GM19023 (cell line): ENCODE measurements at regions not wholly inside any gene's neighbourhood (a gene's known extent, or its start where the extent isn't known, plus 50 kb on each side); places are given as distances from the start of the nearest gene placed in this dataset.
A peak's percentile ranks its signal among the peaks of the same experiment; 100 is the strongest.

ENCODE experiments used
- ATAC-seq: cut with Tn5 transposase; IDR thresholded peaks from one replicate; pipeline ENCODE4 v1.9.1; 2021; ENCODE audit warnings: mild to moderate bottlenecking, moderate library complexity; ENCODE audit not compliant: unreplicated experiment

DNA sequence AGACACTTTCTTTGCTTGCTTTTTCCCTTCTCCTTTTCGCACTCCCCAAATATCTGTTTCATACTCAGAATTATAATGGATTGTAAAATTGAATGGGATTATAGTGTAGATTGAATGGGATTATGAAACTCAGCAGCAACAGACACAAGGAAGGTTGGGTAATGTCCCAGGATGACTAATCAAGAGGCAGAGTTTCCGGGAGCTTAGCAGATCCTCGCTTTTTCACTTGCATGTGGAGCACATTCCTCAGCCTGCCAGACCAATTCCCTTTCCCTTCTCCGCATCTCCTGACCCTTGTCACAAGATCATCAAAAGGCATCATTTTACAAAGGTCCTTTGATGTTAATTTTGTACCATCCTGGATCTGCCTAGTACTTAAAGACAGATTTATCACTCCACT, 55.1 kb upstream of the SLC1A1 start:
- no peak for ATAC-seq

DNA sequence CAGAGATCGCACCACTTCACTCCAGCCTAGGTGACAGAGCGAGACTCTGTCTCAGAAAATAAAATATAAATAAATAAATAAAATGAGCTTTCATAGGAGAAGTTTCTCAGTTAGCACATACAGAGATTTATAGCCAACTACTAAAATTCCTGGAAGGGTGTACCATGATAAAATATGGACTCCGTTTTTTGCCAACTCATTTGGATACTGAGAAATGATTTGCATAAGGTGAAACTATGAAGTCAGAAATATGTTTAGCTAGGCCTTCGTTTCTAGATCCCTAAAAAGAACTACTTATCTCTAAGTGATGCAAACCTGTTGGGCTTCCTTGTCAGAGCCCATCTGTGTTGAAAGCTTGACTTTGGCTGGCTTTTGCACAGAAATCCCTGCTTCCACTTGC, 56.9 kb upstream of the SLC1A1 start:
- ATAC-seq, result no peak

DNA sequence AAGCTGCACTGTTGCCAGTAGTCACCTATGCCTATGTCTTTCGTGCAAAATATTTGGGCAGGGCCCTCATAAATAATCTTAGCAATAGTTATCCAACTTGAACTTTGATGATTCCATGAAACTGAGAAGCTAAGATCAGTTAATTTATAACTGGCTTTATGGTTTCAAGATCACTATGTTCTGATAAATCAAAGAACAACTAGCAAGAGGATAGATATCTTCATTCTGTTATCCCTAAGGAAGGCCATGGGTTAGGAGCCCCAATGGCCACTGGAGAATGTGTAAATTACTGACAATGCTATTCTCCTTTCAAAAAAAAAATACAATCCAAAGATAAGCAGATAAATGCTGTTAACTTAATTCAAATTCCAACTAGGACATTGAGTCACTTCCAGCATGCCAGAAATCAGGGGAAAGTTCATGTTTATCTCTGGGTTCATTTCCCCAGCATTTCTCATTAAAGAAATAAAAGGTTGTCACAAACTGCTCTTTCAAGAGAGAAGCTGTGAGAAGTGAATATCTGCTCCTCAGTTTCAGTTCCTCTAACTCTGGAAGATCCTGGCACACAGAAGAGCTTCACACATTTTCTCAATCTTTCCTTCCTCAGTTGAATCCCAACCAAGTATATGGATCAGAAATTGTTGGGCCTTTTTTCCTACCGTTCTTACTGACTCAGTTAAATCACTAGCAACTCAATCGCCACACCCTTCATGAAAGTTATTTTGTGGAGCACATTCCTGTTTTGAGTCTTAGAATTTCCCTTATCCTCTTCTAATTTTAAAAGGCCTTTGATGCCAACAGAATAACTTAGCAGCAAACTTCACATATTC, 59.6 kb upstream of the SLC1A1 start:
- ATAC-seq, result no peak

DNA sequence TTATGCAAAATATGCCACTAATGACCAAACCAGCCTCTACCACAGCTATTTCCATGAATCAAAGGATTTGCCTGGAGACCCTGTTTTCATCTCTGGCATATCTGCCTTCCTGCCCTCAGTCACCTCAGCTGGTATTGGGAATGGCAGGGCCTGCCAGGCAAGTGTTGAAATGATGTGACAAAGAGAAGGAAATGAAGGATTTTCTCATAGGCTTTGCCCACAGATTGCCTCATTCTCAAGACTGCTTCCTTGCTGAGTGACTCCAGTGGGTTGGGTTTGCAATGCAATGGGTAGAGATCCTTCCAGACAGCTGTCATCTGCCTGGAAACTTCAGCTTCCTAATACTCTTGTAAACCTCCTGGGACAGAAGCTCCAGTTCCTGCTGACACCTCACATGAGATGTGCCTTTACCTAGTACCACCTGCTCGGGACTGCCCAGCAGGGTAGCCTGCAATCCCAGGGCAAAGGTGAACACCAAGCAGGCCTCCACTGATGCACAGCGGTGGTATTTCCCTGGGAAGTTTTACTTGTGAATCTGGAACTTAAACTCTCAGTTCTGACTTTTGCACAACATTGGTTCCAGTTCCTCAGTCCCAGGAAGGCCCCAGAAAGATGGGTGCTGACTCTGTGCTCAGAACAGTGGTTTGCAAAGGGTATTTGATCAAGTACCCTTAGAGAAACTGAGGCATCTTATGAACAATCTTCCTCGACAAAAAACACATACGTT, 64.8 kb upstream of the SLC1A1 start:
- no peak for ATAC-seq

DNA sequence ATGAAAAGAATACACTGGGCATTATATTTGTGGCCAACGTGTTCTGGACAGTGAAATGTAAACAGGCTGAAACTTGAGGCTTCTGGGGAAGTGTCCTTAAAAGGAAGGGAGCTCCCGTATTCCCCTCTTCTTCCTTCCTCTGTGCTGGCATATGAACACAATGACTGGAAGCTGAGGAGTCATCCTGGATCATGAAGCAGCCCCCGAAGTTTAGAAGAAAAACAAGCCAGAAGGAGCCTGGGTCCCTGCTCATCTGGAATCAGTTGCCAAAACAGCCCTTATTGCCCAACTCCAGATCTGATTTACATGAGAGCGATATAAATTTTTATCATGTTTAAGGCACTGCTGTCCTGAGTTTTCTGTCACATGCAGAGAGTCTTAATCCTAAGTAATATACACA, 65.4 kb upstream of the SLC1A1 start:
- no peak for ATAC-seq

DNA sequence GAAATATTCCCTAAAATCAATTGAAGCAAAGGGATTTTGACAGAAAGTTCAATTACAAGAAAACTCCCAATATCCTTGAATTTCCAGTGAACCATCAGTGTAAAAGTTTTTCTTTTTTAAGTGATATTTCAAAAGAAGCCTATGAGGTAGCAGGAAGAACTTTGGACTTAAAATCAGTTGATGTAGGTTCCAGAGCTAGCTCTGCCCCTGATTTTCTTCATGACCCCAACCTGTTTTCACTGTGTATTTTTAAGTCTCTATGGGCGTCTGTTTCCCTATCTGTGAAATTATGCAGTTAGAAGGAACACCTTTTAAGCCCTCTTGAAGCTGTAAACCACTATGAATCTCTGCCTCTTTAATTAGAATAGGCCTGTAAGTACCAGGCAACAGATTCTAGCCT, 66.2 kb upstream of the SLC1A1 start:
- ATAC-seq, result no peak

DNA sequence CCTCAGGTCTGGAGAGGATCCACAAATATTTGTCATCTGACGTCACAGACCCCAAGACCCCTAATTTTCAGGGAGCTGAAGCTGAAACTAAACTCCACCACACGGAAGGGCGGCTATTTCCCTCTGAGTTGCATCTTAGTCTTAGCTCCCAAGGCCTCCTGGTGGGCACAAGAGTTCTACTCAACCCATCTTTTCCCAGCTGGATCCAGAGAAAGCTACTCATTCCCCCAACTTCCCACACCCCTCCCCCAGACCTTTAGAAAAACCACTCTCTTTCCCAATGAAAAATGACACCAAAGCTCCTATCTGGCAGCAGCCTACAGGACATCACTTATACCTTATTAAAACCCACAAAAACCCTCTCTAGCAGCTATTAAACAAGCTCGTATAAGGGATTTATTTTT, 67.1 kb upstream of the SLC1A1 start:
- ATAC-seq, result no peak

DNA sequence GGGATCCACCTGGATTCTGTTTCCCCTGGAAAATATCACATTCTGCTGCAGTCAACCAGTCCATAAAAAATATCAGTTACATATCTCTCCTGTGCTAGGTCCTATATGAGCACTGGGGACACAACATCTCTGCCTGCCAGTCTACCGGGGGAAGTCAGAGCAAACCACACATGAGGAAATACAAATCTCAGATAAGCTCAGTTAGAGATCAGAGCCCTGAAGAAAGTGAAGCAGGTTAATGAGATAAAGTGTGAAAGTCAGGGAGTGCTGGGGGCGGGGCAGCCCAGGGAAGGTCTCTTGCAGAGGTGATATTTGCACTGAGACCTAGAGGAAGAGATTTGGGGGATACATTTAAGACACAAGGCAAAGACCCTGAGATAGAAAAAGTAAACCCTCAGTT, 67.8 kb upstream of the SLC1A1 start:
- peak; percentile 54 for ATAC-seq

DNA sequence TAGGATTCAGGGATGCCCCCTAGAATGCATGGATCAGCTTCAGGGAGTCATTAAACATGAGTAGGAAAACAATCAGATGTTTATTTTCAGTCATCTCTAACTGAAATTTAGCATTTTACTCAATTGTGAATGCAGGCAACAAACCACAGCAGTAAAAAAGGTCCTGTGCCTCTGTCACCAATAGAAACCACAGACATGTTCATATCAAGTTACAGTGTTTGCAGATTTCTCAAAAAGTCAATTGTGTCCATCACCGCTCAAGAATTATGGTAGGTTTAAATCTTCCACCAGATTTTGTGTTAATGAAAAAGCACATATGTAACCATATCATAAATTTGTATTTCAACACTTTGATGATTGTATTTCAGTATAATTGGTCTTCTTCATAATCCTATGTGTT, 68.4 kb upstream of the SLC1A1 start:
- ATAC-seq, result no peak

DNA sequence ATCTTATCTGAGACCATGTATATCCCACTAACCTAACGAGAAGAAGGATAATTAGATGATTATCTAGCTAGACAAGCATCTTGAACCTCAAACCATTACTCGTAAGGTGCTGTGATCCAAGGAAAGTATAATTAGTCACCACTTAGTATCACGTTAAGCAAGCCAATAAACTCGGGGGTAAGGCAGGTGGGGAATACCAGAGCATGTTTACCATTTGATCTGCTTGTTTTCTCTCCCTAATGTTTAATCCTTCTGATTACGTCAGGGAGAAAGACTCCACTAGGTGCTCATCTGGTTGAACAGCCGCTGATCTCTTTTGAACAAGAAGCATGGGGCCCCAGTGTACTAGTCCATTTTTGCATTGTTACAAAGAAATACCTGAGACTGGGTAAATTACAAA, 69.9 kb upstream of the SLC1A1 start:
- no peak for ATAC-seq

DNA sequence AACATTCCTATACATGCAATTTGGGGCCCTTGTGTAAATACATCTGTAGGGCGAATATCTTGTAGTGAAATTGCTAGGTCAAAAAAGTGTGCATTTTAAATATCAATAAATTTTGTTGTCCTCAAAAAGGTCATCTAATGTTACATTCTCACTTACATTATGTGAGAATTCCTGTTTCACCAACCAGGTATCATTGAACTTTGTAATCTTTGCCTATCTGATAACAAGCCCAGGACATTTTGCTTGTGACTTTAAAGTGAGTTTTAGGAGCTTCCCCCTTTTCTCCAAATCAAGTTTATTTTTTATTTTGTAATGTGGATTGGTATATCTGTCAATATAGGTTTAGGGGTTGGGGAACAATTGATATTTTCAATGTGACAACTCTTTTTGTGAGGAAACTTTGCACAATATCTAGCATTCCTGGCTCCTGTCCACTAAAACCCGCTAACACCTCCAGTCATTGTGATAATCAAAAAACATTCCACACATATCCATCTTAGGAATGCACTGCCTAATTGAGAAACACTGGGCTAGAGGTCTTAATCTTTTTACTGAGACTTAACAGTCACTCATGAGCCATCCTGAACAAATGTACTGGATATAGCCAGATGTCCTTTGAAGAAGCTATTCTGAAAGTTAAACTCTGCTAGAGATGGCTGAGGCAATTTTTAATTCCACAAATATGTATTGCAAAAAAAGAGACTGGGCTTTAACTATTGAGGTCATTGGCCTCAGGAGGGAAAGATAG, 72.5 kb upstream of the SLC1A1 start:
- no peak for ATAC-seq

DNA sequence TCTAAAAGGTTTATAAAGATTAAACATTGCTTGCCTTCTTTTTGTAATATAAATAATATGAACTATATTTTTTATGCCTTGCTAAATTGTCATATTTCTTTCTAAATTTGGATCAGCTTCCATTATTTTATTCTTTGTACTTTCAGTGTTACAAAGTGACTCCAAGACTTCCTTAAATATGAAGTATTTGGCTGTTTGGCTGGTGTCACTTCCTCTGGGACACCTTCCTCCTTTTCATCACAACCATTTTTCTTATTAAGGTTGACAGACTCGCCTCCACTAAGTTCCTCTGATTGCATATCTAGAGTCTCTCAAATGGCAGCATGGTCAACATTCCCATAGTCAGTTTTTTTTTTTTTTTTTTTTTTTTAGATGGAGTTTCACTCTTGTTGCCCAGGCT, 73.8 kb upstream of the SLC1A1 start:
- ATAC-seq, result no peak

DNA sequence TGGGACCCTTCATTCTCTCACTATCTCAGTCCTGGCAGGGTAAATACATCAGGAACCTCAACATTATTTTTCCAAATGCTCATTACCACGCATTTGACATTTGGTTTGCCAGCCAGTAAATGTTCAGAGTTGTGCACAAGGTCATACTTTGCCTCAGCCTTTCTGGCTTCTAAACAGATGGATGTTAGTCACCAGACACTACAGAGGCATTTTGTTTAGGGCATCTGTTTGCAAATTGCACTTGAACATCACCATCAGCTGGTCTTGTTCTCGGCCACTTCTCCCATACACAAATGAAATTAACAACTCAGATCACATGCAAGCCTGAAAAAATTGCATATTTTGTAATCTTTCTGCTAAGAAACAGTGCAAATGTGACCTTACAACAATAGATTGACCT, 75.0 kb upstream of the SLC1A1 start:
- no peak for ATAC-seq

DNA sequence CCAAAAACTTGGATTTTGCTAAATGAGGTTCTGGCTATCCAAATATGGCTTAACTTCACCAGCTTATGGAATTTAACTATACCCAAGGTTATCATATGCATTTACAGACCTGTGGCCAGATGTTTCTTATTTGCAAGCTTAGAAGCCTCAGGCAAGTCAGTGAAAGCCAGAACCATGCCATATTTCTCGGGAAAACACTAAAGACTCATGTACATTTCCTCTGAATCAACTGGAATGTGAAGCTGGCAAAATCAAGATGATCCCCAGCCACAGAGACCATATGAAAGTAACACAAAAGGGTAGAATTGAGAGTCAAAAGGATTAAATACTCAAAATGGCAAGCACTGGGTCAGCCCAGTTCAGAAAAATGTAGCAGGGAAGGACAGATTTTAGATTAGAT, 76.4 kb upstream of the SLC1A1 start:
- ATAC-seq, result no peak

DNA sequence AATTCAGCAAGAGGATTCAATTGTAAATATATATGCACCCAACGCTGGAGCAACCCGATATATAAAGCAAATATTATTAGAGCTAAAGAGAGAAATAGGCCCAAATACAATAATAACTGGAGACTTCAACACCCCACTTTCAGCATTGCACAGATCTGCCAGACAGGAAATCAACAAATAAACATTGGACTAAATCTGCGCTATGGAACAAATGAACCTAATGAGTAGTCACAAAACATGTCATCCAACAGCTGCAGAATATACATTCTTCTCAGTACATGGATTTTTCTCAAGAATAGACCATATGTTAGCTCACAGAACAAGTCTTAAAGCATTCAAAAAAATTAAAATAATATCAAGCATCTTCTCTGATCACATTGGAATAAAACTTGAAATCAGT, 86.1 kb upstream of the SLC1A1 start:
- ATAC-seq, result no peak

DNA sequence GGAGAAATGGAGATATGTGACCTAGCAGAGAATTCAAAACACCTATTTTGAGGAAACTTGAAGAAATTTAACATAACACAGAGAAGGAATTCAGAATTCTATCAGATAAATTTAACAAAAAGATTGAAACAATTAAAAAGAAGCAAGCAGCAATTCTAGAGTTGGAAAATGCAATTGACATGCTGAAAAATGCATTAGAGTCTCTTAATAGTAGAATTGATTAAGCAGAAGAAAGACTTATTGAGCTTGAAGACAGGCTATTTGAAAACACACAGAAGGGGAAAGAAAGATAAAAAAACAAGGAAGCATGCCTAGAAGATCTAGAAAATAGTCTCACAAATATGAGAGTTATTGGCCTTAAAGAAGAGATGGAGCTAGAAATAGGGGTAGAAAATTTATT, 87.8 kb upstream of the SLC1A1 start:
- ATAC-seq, result no peak

DNA sequence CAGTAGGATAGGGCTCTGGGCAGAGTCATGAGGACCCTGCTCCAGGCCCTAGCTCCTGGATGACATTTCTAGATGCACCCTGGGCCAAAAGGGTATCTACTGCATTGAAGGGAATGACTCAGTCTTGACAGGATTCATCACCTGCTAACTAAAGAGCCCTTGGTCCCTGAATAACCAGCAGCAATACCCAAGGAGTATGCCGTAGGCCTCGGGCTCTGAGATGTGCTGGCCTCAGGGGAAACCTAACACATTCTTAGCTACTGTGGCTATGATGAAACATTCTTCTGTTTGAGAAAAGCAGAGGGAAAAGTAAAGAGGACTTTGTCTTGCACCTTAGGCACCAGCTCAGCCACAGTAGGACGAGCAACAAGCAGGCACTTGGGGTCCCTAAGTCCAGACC, 89.5 kb upstream of the SLC1A1 start:
- no peak for ATAC-seq

DNA sequence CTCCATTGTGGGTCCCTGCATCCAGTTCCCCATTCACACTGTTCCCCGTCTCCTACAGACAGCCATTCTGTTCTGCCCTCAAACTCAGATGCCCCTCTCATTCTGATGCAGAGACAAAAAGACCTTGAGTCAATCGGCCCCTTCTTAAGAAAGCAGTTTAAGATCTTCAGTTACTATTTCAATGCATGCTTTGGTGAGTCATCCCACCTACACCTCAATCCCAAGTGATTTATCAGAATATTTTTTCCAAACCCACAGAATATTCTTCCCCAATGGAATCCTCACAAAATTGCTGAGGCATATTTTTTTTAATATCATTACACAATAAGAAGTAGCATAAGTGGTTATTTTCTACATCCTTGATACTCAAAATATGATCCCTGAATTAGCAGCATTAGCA, 92.4 kb upstream of the SLC1A1 start:
- no peak for ATAC-seq

DNA sequence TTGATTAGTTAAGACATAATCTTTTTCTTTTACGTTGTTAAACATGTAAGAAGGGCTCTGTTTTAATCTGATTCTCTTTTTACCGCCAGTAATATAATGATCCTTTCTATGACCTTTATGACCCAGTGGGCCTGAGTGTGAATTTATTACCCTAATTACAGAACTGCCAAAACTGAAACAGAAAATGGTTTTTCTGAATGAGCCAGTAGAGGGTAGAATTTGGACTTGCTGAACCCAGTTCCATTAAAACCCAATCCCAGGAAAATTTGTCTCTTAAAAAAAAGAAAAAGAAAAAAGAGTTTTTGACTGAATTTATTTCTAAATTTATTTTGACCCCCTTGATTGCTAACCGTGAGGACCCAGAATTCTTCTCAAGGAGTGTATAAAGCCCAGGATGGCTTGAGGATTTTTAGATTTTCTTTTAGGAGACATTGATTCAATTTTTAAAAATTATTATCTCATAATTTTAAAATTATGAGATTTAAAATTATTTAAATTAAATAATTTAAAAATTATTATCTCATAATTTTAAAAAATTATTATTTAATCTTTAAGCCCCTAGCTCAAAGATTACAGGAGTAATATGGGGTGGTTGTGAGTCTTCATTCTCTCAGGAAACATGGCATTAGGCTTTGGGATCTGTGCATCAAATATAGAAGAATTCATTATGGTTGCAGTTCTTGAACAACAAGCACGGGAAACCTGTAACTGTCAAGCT, 94.1 kb upstream of the GLIS3 start:
- ATAC-seq, result no peak

DNA sequence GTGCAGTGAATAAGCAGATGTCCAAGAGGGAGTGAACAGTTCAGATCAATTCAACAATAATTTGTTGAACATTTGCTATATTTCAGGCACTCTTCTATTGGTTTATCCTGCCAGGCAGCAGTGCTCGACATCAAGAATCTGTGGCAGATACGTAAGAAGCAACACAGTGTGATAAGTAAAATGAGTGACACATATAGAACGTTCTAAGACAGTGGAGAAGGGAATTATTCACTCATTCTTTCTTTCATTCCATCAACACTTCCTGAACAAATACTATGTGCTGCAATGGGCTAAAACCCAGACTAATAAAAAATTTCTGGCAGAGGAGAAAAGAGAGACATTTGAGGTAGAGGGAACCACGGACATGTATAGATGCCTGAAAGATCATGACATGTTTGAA, 89.9 kb upstream of the GLIS3 start:
- ATAC-seq, result no peak

DNA sequence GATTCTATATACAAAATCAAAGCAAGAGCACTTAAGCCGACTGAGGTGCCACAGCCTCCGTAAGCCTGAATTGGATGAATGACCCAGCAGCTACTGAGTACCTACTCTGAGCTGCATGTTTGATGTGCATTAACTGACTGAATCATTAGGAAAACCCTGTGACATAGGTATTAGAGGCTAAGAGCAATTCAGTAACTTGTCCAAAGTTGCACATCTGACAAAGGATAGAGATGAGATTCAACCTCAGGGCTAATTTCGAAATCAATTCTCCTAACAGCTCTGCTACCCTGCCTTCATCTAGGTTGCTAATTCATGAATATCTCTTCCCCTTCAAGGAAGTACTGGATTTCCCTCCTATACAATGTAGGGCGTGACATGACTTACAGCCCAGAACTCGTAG, 89.1 kb upstream of the GLIS3 start:
- no peak for ATAC-seq
